Pulmonary artery endothelial cell (primary cell): ENCODE measurements at regions not wholly inside any gene's neighbourhood (a gene's known extent, or its start where the extent isn't known, plus 50 kb on each side); places are given as distances from the start of the nearest gene placed in this dataset.

Experiments used
- DNase-seq: peaks from one replicate; pipeline ENCODE4 v3.0.0-alpha.2; 2011; ENCODE audit warnings: low read depth, low spot score

DNA sequence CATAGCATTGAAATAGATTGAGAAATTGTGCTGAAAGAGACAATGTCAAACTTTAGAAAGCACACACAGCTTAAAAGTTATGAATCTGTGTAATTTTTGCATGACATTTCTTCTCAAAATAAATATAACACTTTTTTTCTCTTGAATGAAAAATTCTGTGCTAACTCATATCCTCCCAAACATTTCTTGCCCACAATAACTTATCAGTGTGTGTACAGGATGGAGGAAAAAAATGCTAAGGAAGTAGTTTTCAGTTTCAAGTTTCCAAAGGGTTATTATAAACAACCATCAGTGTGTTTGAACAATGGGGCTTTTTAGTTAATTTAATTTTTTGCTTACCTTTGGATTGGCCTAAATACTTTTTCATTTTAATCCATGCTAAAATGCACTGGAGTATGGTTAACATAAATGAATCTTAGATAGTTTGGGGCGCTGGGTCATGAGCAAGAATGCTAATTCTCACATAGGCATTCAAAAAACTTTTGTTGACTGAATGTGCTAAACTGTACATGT is 82.9 kb upstream of the ARHGAP20 start:
- peak; percentile 40 for DNase-seq

DNA sequence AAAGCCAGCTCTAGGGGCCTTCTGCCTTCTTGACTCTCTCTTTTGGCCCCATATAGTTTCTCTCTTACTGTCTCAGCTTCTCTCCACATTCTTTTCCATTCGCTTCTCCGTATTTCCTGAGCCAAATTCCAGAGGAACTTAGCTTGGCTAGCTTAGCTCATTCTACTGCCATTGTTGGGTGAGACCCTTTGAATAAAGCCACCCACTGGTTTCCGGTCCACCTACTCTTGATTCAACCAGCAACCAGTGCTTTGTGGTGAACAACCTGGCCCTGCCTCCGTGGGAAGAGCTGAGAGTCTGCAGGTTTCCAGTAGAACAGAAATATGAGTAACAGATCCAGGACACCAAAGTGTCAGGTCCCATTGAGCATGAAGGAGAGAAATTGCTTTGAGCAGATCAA is 81.3 kb upstream of the ARHGAP20 start:
- no peak for DNase-seq

DNA sequence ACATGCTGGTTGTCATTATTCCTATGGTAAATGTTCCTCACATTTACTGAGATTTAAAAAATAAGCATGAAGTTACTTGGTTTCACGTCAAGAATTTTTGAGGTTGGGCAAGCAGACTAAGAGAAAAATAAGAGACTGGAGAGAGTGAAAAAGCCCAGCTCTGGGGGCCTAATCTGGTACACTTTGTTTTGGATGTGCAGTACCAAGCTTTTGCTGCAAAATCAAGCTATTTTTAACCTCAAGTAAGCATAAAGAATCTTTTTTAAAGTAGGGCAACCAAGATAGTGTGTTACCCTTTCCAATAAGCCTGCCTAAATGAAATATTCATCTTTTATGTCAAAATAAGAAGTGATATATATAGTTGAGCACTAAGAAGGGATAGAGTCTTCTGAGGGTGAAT is 79.4 kb upstream of the ARHGAP20 start:
- no peak for DNase-seq

DNA sequence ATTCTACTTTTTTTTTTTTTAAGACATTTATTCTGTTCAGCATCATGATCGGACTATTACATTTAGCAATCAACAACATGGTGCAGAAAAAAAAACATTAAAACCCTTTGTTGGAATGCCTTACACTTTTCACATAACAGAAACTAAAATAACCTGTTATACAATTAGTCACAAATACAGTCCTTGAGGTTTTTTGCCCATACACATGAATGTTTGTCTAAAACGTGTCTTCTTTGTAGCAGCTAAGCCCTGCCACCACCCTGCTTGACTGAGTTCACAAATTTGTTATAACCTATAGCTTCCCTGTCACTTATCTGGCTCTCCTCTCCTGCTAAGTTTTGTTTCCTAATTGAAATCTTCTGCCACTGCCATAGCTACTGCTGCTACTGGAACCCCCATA is 75.4 kb upstream of the ARHGAP20 start:
- DNase-seq, result no peak

DNA sequence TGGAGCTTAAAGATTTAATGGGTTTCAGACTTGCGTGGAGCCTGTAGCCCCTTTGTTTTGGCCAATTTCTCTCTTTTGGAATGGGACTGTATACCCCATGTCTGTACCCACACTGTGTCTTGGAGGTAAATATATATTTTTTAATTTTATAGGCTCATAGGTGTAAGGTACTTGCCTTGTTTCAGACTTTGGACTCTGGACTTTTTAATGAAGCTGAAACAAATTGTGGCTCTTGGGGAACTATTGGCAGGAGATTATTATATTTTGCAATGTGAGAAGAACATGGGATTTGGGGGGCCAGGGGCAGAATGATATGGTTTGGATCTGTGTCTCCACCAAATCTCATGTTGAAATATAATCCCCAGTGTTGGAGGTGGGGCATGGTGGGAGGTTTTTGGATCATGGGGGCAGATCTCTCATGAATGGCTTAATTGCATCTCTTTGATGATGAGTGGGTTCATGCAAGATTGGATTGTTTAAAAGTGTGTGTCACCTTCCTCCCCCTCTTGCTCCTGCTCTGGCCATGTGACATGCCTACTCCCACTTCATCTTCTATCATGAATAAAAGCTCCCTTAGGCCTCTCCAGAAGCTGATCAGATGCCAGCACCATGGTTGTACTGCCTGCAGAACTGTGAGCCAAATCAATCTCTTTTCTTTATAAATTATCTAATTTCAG is 74.1 kb upstream of the ARHGAP20 start:
- DNase-seq, result no peak

DNA sequence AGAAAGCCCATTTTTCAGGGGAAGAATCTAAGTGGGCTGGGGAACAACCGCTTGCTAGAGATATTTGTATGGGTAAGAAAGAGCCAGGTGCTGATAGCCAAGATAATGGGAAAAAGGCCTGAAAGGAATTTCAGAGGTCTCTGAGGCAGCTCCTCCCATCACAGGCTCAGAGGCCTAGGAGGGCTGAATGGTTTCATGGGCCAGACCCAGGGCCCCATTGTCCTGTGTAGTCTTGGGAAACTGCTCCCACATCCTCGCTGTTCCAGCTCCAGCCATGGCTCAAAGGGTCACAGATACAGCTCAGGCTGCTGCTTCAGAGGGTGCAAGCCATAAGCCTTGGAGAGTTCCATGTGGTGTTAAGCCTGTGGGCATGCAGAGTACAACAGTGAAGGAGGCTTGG is 73.2 kb upstream of the ARHGAP20 start:
- no peak for DNase-seq

DNA sequence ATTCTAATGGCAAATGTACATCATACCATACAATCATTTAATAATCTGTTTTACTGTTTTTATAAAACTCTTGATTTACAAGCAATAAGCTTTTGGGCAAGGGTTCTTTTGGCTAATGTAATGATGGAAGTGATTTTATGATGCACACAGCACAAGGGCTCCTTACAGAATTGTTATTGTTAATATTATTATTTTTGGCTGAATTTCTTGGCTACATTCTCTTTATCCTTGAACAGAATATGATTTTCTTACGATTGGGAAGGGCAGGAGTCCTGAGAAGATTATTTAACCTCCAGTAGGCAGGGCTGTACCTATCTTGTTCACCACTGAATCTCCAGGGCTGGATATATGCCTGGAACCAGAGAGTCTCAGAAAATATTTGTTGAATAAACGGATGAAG is 70.4 kb upstream of the ARHGAP20 start:
- DNase-seq, result no peak

DNA sequence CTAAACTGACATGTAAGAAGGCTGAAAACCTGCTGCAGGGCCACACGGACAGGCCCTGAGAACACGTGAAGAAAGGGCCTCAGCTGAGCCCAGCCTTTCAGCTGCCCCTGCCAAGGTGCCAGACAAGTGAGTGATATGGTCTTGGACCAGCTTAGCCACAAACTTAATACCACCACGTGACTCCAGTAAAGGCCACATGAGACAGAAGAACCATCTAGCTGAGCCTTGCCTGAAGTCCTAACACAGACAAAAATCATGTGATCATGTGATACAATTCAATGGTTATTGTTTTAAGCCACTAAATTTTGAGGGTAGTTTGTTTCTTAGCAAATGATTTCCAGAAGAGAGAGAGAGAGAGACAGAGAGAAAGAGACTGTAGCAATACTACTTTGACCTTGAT is 66.9 kb upstream of the ARHGAP20 start:
- DNase-seq, result no peak

DNA sequence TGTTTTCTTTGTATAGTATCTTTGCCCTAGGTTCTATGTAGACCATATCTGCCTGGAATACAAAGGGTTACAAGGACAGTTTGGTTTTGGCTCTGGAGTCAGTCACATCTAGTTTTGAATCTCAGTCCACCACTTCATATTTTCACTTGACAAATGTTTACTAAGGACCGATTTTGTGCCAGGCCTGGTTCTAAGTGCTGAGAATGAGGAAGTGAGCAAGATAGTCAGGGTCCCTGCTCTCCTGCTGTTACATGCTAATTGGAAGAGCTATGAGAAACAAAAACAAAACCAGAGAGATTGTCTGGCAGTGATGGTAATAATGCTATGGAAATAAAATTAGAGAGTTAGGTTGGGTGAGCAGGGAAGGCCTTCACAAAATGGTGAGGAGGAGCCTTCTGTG is 66.1 kb upstream of the ARHGAP20 start:
- DNase-seq, result no peak

DNA sequence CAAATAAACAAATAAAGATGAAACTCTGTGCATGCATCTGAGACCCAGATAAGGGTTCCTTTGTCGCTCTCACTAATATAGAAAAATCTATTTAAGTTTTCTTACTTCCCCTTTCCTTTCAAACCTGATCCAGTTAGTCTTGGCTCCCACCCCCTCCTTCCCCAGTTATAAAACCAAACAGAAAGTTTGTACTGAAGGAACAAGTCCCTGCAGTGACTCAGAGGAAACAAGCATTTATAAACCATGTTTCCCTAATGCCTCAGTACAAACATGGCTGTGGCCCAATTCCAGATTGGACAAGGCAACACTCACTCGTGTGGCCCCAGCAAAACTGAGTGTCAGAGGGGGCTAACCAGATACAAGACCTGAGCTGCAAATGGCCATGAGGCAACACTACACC is 65.5 kb upstream of the ARHGAP20 start:
- peak; percentile 67 for DNase-seq

DNA sequence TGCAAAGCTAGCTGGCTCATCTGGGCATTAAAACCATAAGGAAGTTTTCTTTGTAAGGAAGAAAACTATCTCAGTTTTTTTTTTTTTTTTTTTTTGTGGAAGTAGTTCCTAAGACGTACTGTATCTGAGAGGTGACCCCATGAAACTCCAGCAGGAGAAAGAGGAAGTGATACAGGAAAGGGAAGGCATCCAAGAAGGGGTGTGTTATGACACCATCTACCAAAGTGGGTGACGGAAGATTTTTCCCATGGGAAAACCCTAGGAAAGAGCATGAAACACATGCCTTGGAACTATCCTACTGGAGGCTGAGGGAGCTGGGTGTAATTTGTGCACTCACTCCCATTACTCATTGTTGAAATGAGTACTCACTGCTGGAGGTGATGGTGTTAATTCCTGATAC is 63.8 kb upstream of the ARHGAP20 start:
- DNase-seq, result no peak

DNA sequence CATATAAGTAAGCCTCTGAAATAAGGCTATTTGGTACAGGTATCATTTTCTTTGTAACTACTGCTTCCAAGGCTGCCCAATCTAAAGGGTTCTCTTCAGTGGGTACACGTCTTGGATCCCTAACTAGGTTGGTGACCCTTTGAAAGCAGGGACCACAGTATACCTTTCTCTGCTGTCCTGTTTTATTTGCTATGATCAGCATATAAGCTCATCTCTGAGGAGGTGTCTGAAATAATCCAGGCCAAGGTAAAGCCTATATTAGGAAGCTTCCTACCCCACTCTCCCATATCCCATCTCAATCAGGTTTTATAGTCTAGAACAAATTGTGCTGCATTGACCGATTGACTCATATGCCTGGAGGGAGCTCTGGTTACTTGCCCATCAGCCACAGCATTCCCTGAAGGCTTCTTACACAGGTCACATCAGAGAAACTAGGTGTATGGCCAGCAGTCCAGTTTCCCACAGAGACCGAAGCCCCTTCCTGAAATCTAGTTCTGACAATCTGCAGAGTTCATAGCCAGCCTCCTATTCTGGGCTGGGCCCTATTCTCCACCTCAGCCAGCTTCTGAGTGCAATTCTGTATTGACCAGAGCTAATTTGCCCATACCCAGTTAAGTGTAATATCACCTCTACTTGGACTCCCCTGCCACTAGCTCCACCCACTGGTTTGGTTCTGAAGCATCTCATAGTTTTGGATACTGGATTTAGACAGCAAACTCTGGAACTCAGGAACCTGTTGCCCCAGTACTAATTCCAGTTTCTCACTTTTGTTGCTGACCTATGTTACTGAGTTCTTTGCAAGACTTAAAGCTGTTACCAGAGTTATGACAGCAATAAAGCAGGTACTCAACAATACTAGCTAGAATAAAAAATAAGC is 62.1 kb upstream of the ARHGAP20 start:
- DNase-seq, result no peak

DNA sequence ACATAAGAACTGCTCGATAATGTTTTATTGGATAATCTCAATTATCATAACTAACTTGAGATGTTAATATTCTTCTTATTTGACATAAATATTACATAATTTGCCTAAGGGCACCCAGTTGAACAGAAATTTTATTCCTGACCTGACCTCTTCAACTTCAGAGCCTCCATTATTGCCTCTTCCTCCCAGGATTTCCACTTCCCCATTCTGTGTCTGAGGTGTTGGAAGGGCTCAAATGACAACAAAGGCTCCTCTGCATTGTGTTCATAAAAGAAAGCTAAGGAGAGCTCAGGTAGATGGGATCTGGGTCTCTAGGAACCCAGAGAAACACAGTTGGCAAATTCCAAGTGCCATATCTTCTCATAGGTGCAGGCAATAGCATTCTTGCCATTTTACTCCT is 61.2 kb upstream of the ARHGAP20 start:
- DNase-seq, result no peak

DNA sequence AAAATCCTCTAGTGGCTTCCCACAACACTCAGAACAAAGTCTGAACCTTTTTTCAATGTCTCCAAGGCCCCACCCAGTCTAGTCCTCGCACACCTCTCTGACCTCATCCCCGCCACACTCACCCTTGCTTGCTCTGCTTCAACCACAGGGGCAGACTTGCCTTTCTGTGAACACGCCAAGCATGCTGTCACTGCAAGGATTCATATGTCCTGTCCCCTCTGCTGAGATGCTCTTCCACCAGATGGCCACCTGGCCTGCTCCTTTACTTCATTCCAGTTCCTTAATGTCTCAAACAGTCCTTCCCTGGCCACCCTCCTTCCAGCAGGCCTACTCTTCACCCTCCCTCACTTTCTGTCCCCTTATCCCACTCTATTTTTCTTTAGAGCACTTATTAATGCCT is 60.6 kb upstream of the ARHGAP20 start:
- DNase-seq, result no peak

DNA sequence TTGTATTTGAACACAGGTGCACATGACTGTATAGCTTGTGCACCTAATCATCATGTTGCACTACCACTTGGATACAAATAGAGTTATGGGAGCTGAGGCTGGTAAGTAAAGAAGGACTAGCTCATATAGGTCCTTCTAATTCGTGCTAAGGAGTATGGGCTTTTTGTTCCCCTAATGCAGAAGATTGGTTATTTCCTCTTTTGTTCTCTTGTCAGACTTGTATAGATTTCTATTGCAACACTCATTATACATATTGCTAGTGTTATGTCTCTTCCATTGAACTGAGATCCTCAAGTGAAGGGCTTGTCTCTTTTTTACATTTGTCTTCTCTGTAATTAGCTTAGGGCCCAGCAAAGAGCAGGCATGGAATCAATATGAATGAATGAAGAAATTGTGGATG is 54.1 kb upstream of the ARHGAP20 start:
- no peak for DNase-seq

DNA sequence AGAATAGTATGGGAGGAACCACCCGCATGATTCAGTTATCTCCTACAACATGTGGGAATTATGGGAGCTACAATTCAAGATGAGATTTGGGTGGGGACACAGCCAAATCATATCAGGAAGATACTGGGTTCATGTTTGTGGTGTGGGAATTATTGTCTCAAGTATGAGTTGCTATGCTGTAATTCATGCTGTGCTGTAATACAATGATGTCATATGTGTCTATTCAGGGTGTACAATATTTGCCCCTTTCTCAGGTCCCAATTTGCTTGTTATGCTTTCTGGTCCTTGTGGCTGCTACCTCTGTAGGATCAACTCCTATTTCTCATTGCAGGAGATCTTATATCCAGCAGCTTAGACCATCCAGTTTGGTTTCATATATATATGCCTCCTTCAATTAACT is 52.2 kb upstream of the ARHGAP20 start:
- no peak for DNase-seq

DNA sequence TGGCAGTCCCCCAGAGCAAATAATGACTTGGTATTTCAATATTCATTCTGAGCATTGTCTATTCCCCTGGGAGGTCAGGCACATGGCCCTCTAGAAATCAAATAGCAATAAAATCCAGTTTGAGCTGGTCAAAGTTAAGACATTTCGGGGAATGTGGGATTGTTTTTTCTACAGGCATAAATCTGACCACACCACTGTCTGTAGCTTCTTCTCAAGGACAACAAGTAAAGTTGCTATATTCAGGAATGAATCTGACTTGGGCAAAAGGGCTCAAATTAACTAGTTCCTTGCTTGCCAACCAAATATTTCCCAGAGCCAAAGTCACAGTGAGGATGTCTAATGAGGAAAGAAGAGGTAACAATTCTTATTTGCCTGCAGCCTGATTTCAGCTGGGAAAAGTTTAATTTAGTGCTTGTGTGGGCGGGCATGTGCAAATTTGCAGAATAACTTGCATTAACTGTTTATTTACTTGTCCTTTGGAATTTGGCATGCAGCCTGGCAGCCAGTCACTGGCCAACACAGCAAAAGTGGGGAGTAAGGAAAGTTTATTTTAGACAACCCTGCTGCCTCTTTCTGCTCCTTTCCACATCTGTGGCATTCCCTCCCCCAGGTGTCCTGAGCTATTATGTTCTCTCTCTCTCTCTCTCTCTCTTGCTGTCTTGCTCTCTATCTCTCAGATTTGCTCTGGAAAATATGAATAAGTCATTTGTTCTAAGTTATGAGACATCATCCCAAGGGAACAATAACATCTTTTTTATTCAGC is 51.2 kb upstream of the ARHGAP20 start:
- no peak for DNase-seq

DNA sequence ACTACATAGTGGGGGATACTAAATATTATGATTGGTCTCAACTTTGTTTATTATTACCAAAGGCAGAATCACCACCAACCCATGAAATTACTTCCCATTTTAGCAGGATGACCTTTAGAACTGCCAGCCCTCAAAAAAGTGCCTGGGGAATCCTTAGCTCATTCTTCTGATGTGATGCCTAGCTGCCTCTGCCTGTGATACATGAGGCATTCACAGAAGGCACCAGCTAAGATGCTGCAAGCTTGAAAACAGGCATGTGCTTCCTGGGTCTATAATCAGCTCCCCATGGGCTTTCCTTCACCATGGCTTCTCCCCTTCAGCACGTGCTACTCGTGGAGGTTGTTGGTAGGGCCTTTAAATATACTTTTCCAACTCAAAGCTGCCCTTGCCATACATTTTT is 50.4 kb upstream of the ARHGAP20 start:
- no peak for DNase-seq
